Brain microvascular endothelial cell (primary cell): ENCODE measurements at regions not wholly inside any gene's neighbourhood (a gene's known extent, or its start where the extent isn't known, plus 50 kb on each side); places are given as distances from the start of the nearest gene placed in this dataset.

Experiments
- DNase-seq: peaks from one replicate; pipeline ENCODE4 v3.0.0-alpha.2; 2020
- H3K27ac ChIP-seq: fragments of 250-450 bp; sonication (Bioruptor Pico); 2 replicates; pipeline ENCODE4 v1.5.1; 2020; ENCODE audit warnings: mild to moderate bottlenecking, moderate library complexity
- H3K27me3 ChIP-seq: fragments of 250-450 bp; sonication (Bioruptor Pico); replicated peaks from 2 replicates; pipeline ENCODE4 v1.5.1; 2020; ENCODE audit warnings: mild to moderate bottlenecking
- H3K36me3 ChIP-seq: fragments of 250-450 bp; sonication (Bioruptor Pico); replicated peaks from 2 replicates; pipeline ENCODE4 v1.5.1; 2020; ENCODE audit warnings: mild to moderate bottlenecking
- H3K4me3 ChIP-seq: 2 replicates; pipeline ENCODE4 v1.5.1; 2011; ENCODE audit warnings: low read depth, mild to moderate bottlenecking, control low read depth, low read length, moderate library complexity
- in situ Hi-C: cut with HindIII; loops from 2 replicates; pipeline ENCODE4 v1.10.0; 2017; ENCODE audit warnings: low sequenced_read_pairs, low pct_ligation_motif_present
- TF ChIP-seq, protein P1 (sequence below): IDR thresholded peaks from 2 replicates; pipeline ENCODE4 v1.5.1; 2011; ENCODE audit warnings: low read depth, mild to moderate bottlenecking, moderate library complexity, low read length, control low read depth, inconsistent platforms; ENCODE audit errors: missing control alignments

DNA sequence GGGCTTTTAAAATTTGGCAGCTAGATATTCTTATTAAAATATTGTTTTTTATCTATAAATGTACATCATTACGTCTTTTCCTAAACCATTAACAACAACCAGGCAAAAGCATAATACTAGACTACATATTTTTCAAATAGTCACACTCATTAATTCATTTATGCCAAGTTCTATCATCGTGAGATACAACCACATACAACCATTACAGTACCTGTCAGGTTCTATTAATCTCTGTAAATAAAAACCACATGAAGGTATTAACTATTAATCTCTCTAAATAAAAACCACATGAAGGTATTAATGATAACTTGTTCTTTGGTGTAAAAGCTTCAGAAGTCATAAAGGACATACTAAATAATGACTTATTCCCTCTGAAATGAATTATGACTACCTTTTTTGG lies 432.7 kb downstream of the TMX3 start:
- Histone ChIP-seq H3K27me3 (no peaks in the 10 kb centered on the region), H3K36me3 (no peaks in the 10 kb centered on the region), H3K4me3 (no peak overlapping the region), H3K27ac (no peak overlapping the region)
- DNase-seq = no peak
- TF ChIP-seq, protein P1, sequence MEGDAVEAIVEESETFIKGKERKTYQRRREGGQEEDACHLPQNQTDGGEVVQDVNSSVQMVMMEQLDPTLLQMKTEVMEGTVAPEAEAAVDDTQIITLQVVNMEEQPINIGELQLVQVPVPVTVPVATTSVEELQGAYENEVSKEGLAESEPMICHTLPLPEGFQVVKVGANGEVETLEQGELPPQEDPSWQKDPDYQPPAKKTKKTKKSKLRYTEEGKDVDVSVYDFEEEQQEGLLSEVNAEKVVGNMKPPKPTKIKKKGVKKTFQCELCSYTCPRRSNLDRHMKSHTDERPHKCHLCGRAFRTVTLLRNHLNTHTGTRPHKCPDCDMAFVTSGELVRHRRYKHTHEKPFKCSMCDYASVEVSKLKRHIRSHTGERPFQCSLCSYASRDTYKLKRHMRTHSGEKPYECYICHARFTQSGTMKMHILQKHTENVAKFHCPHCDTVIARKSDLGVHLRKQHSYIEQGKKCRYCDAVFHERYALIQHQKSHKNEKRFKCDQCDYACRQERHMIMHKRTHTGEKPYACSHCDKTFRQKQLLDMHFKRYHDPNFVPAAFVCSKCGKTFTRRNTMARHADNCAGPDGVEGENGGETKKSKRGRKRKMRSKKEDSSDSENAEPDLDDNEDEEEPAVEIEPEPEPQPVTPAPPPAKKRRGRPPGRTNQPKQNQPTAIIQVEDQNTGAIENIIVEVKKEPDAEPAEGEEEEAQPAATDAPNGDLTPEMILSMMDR = no peak
- in situ Hi-C loops = no loop called here

DNA sequence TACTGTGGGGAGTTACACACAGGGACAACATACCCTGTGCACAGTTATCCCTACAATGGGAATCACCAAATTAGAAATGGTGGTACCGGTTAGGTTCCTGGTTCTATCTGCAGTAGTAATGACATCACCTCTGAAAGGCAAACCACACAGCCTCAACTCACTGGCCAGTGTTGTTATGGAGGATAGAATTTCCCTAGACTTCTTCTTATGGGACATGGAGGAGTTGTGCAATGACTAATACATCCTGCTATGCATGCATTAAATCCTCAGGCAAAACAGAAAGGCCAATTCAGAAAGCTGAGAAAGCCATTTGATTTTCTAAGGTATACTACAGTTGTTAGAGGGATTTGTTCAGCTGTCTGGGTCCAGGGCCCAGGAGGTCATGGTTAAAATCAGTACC lies 439.3 kb downstream of the TMX3 start:
- peak overlapping the region; percentile 46 for H3K27ac ChIP-seq
- no peaks in the 10 kb centered on the region for H3K36me3 ChIP-seq
- no peaks in the 10 kb centered on the region for H3K27me3 ChIP-seq
- in situ Hi-C loops = no loop called here
- no peak overlapping the region for H3K4me3 ChIP-seq
- DNase-seq = peak; percentile 88
- TF ChIP-seq, protein P1 = no peak

DNA sequence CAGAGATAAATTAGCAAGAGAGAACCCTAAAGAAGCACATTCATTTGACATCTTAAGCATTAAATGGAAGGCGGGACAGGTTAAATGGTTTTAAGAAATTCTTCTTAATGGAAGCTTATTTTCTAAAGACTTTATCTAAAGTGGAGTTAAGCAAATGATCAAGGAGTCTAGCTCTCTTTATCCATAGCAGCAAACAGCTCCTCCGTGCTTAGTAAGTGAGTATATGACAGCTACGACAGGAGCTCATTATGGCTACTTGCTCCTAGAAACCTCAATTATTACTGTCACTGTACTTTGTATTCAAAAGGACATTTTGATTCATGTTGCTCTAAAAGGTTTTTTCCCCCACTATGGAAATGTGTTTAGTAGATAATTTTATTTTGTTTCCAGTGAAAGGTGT lies 444.9 kb downstream of the TMX3 start:
- in situ Hi-C loops = no loop called here
- no peaks in the 10 kb centered on the region for H3K27me3 ChIP-seq
- no peak overlapping the region for H3K27ac ChIP-seq
- DNase-seq = no peak
- no peak overlapping the region for H3K4me3 ChIP-seq
- TF ChIP-seq, protein P1 = no peak
- H3K36me3 ChIP-seq = no peaks in the 10 kb centered on the region

DNA sequence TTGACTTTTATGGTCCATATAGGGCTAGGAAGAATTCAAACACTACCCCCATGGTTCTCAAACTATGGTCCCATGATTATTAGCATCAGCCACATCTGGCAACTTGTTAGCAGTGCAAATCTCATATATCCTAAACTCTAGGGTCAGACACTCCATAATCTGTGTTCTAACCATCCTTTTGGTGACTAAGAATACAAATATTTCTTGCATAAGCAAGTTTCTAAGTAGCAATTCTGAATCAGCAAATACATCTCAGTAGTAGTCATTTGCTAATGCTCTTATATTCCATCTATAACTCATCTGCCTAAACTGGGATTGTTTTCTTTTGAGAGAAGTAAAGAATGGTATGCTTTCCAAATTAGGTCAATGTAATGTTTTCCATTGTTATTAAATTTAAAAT lies 447.3 kb downstream of the TMX3 start:
- Histone ChIP-seq H3K27me3 (no peaks in the 10 kb centered on the region), H3K4me3 (no peak overlapping the region), H3K27ac (no peak overlapping the region), H3K36me3 (no peaks in the 10 kb centered on the region)
- peak; percentile 23 for DNase-seq
- in situ Hi-C loops = no loop called here
- TF ChIP-seq, protein P1 = no peak

DNA sequence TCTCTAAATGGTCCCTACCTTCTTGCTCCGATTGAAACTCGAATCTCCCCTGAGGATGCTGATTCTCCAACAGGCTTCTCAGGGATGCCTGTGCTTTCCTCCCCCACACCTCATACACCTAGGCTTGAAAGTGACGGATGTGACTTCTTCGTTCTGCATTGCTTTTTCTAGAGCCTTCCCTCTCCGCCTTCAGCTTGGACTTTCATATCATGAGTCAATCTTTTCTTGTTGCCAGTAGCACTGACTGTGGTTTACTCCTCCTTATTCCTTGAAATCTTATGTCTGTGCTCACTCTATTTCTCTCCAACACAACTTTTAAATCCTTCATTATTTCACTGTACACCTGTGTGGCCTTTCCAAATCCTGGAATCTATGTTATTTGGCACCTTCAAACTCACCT lies 451.4 kb downstream of the TMX3 start:
- Histone ChIP-seq H3K36me3 (no peaks in the 10 kb centered on the region), H3K4me3 (no peak overlapping the region), H3K27ac (peak overlapping the region; percentile 46), H3K27me3 (no peaks in the 10 kb centered on the region)
- in situ Hi-C loops = no loop called here
- TF ChIP-seq, protein P1 = no peak
- DNase-seq = peak; percentile 43

DNA sequence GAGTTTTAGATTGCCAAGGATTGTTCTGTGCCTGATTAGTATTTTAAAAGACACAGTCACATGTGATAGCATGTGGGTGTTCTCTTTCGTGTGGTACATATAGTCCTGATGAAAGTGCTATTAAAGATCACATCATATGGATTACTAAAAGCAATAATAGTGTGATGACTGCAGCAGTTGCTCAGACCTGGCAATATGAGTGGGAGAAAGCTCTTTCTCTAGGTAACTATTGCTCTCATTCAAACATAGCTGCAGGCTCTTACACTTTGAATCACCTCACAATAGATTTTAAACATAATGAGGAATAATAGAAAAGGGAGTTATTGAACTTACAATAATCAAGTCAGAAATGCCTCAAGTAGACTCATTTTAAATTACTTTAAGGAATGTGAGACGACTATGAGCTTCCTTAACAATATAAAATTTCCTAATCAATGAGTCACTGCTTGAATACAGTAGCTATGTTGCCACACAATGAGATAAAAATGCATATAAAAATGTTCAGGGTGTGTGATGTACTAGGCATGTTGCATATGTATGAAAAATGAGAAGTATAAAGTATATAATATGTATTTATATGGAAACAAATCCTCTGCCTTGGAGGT lies 452.1 kb downstream of the TMX3 start:
- in situ Hi-C loops = no loop called here
- Histone ChIP-seq H3K27me3 (no peaks in the 10 kb centered on the region), H3K36me3 (no peaks in the 10 kb centered on the region), H3K4me3 (no peak overlapping the region), H3K27ac (peak overlapping the region; percentile 55)
- peak; percentile 23 for DNase-seq
- TF ChIP-seq, protein P1 = no peak
